Natural killer cell (primary cell): ENCODE measurements at regions not wholly inside any gene's neighbourhood (a gene's known extent, or its start where the extent isn't known, plus 50 kb on each side); places are given as distances from the start of the nearest gene placed in this dataset.

ENCODE experiments used
- ATAC-seq, 3 donors: fragments of 150-1000 bp in 2 of 3; fragments of 200-7000 bp in 1 of 3; cut with Tn5 transposase; 1 replicate in 1 of 3; 2 replicates in 2 of 3; pipeline ENCODE4 v1.10.0; 2021; ENCODE audit warnings: mild to moderate bottlenecking in 2 of 3, moderate library complexity in 2 of 3
- DNase-seq, 2 donors: peaks; one replicate each; pipeline versions ENCODE4 v3.0.0 to v3.0.0-alpha.2; 2013 to 2021; ENCODE audit warnings: mixed read lengths in 1 of 2
- H3K27ac ChIP-seq: one replicate; pipeline ENCODE4 v1.5.1; 2013; ENCODE audit warnings: mild to moderate bottlenecking, low read length
- H3K27me3 ChIP-seq: one replicate; pipeline ENCODE4 v1.6.1; 2013; ENCODE audit warnings: low read length; ENCODE audit not compliant: control insufficient read depth, insufficient read depth
- H3K36me3 ChIP-seq: one replicate; pipeline ENCODE4 v1.6.1; 2013; ENCODE audit warnings: low read length; ENCODE audit not compliant: control insufficient read depth, insufficient read depth
- H3K4me1 ChIP-seq: one replicate; pipeline ENCODE4 v1.6.1; 2013; ENCODE audit warnings: low read length; ENCODE audit not compliant: control insufficient read depth, insufficient read depth
- H3K4me3 ChIP-seq: one replicate; pipeline ENCODE4 v1.5.1; 2013; ENCODE audit warnings: low read length
- H3K9me3 ChIP-seq: one replicate; pipeline ENCODE4 v1.6.1; 2013; ENCODE audit warnings: low read length; ENCODE audit not compliant: control insufficient read depth, insufficient read depth
- H3K27ac Mint-ChIP-seq, 2 donors: one replicate each; pipeline ENCODE4 v1.8.0; 2022; ENCODE audit warnings: mild to moderate bottlenecking in 2 of 2, mixed read lengths in 2 of 2, moderate library complexity in 1 of 2
- H3K27me3 Mint-ChIP-seq, 2 donors: one replicate each; pipeline ENCODE4 v1.8.0; 2022; ENCODE audit warnings: low read depth in 2 of 2, mixed read lengths in 2 of 2
- H3K36me3 Mint-ChIP-seq: one replicate; pipeline ENCODE4 v1.8.0; 2022; ENCODE audit warnings: mixed read lengths
- H3K4me1 Mint-ChIP-seq, 2 donors: one replicate each; pipeline ENCODE4 v1.8.0; 2022; ENCODE audit warnings: mixed read lengths in 2 of 2
- H3K4me3 Mint-ChIP-seq: one replicate; pipeline ENCODE4 v1.8.0; 2022; ENCODE audit warnings: mild to moderate bottlenecking, moderate library complexity, mixed read lengths
- H3K9me3 Mint-ChIP-seq, 2 donors: one replicate each; pipeline ENCODE4 v1.8.0; 2022; ENCODE audit warnings: mixed read lengths in 2 of 2
- CTCF ChIP-seq: fragments of 200-600 bp; IDR thresholded peaks from one replicate; pipeline ENCODE4 v1.8.0; 2022; ENCODE audit warnings: antibody characterized with exemption
- WGBS: methylation state at CpG from one replicate; pipeline ENCODE4 v1.1.7; 2013; ENCODE audit warnings: missing lambda C conversion rate; ENCODE audit not compliant: insufficient coverage; 5-methylcytosine and 5-hydroxymethylcytosine counted together
- intact Hi-C: fragments of 100-400 bp; cut with micrococcal nuclease; formaldehyde crosslinking; loops from one replicate; pipeline ENCODE4 v1.14.2; 2022

- H3K36me3 ChIP-seq = no peaks in the 10 kb centered on the region
These were observed 99.7 kb upstream of the PITRM1 start for GRCh38 chr10:3272300-3272699.

DNA sequence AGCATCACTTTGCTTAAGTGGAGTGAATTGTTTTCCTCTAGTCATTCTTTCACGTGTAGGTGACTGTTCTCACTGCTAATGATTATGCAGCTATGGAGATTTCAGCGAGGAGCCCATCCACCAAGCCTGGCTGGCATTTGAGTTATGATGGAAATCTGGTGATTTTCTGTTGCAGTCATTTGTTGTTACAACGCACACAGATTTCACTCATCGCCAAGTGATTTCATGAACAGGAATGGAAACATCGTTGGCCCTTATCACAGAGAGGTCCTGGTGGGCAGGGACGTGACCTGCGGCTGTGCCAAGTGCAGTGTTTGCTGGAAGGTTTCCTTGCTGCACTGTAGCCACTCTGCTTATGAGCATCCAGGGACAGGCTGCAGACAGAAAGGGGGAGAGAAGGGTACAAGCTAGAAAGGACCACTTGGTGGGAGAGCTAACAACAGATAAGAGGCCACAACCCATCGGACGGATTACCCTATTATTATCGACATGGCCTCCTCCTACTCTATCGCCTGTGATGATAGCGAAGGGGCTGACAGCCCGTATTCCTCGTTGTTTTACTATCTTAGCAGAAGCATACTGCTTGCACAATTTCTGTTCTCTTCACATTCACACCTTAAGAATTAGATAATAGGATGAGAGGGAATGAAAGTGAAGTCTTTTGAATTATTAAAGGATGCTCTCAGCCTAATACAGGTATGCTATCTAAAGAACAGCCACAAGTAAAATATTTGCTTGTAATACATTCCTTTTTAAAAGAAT lies 99.0 kb upstream of the PITRM1 start:
- intact Hi-C loops = no loop called here
- no peaks in the 10 kb centered on the region for H3K4me1 Mint-ChIP-seq
- 91% methylated on average over 13 of the region's 14 CpGs for WGBS
- Histone ChIP-seq H3K36me3 (no peaks in the 10 kb centered on the region), H3K27me3 (no peaks in the 10 kb centered on the region), H3K27ac (no peak overlapping the region), H3K9me3 (no peaks in the 10 kb centered on the region), H3K4me1 (no peaks in the 10 kb centered on the region), H3K4me3 (no peak overlapping the region)
- ATAC-seq = no peak
- H3K4me3 Mint-ChIP-seq = no peak overlapping the region
- peaks cover 15 to 20% of the 10 kb centered on the region in 2 donors for H3K27me3 Mint-ChIP-seq
- H3K27ac Mint-ChIP-seq = no peak overlapping the region
- no peak for TF ChIP-seq CTCF
- H3K9me3 Mint-ChIP-seq = no peaks in the 10 kb centered on the region
- DNase-seq = no peak
- H3K36me3 Mint-ChIP-seq = no peaks in the 10 kb centered on the region

More at GRCh38 chr10:3272300-3272699, 99.7 kb upstream of the PITRM1 start:
- H3K9me3 ChIP-seq = no peaks in the 10 kb centered on the region
- Mint-ChIP-seq H3K27me3 (peaks cover 23 to 26% of the 10 kb centered on the region in 2 donors), H3K36me3 (no peaks in the 10 kb centered on the region), H3K9me3 (no peaks in the 10 kb centered on the region), H3K4me3 (no peak overlapping the region), H3K27ac (no peak overlapping the region), H3K4me1 (no peaks in the 10 kb centered on the region)
- intact Hi-C loops = no loop called here
- no peak overlapping the region for H3K4me3 ChIP-seq
- no peaks in the 10 kb centered on the region for H3K27me3 ChIP-seq
- no peaks in the 10 kb centered on the region for H3K4me1 ChIP-seq
- 84% methylated on average over 3 of the region's 5 CpGs for WGBS
- no peak for DNase-seq
- TF ChIP-seq CTCF = no peak
- H3K27ac ChIP-seq = no peak overlapping the region
- no peak for ATAC-seq

DNA sequence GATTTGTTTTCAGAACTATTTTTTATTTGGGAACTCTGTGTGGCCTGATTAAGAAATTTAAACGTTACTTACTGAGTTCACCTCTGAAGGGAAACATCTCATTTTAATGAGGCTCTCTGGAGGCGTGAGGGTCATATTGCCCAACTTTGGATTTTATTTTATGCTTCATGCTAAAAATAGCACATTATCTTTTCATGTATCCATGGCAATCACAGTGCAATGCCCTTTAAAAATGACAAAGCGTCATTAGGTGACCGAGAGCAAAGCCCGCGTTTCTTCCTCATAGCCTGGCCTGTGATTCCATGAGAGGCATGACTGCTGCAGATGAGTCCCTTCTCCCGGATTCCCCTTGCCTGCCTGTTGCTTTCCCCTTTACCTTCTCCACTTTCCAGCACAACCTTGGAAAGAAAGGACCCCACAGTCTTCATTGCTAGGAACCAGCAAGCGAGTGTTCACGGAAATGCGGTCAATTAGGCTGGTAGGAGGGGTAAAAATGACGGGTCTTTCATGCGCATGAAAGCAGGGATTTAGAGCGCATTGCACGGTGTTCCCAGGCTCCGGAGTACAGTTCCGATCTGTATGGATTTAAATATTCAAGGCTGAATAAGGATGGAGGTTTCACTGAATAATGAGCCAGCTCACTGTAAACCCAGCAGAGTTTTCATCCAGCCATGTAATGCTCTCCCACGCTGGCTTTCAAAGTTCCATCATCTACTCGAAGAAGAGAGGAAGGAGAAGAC lies 98.2 kb upstream of the PITRM1 start:
- Mint-ChIP-seq H3K27me3 (peaks cover 15 to 19% of the 10 kb centered on the region in 2 donors), H3K4me3 (no peak overlapping the region), H3K9me3 (no peaks in the 10 kb centered on the region), H3K4me1 (no peaks in the 10 kb centered on the region), H3K36me3 (no peaks in the 10 kb centered on the region), H3K27ac (no peak overlapping the region)
- Histone ChIP-seq H3K27ac (no peak overlapping the region), H3K4me1 (no peaks in the 10 kb centered on the region), H3K4me3 (no peak overlapping the region), H3K36me3 (no peaks in the 10 kb centered on the region), H3K27me3 (no peaks in the 10 kb centered on the region), H3K9me3 (no peaks in the 10 kb centered on the region)
- intact Hi-C loops = no loop called here
- no peak for DNase-seq
- ATAC-seq = no peak
- TF ChIP-seq CTCF = no peak
- WGBS = 93% methylated on average over 18 of the region's 18 CpGs
